DMS79 treated with DMSO at 0.1 percent for 48 hours (cell line): ENCODE measurements at regions not wholly inside any gene's neighbourhood (a gene's known extent, or its start where the extent isn't known, plus 50 kb on each side); places are given as distances from the start of the nearest gene placed in this dataset.
A peak's percentile ranks its signal among the peaks of the same experiment; 100 is the strongest.

Source experiments
- DNase-seq: peaks from one replicate; lab custom pipeline; 2025; lab: John Stamatoyannopoulos, UW

DNA sequence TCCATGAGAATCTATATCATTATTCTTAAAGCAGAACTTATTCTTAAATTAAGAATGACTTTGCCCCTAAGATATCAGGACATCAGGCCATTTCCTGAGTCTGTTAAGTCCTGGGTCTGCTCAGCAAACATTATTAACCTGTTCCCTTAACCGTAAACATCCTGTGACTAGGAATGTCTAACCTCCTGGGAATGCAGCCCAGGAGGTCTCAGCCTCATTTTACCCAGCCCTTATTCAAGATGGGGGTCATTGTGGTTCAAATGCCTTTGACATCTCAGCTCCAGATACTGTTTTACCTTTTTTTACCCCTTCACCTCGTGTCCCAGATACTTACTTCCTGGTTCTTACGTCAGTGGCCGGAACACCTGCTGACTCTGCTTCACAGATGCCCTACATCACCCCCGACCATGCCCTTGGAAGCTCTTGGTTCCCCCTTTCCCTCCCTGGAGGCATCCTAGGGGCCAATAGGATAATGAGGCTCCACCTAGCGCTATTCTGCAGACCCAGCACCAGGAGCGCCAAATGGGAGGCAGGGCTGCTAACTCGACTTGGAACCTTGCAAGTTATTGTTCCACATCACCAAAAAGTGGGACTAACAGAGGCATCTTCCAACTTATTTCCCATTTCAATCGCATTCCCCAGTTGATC lies 182.5 kb downstream of the MED10 start:
- no peak for DNase-seq

DNA sequence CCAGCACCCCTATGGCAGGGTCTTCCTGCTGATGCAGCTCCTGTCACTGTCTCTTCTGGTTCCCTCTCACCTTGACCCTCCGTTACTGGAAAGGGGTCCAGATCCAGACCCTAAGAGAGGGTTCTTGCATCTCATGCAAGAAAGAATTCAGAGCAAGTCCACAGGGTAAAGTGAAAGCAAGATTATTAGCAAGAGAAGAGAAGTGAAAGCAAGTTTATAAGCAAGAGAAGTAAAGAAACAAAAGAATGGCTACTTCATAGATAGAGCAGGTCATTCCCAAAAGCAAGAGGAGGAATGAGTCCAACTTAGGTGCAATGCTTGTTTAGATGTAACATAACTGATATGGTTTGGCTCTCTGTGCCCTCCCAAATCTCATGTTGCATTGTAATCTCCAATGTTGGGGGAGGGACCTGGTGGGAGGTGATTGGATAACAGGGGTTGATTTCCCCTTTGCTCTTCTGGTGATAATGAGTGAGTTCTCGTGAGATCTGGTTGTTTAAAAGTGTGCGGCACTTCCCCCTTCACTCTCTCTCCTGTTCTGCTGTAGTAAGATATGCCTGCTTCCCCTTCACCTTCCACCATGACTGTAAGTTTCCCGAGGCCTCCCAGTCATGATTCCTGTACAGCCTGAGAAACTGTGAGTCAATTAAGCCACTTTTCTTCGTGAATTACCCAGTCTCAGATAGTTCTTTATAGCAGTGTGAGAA lies 183.3 kb downstream of the MED10 start:
- DNase-seq, result no peak

DNA sequence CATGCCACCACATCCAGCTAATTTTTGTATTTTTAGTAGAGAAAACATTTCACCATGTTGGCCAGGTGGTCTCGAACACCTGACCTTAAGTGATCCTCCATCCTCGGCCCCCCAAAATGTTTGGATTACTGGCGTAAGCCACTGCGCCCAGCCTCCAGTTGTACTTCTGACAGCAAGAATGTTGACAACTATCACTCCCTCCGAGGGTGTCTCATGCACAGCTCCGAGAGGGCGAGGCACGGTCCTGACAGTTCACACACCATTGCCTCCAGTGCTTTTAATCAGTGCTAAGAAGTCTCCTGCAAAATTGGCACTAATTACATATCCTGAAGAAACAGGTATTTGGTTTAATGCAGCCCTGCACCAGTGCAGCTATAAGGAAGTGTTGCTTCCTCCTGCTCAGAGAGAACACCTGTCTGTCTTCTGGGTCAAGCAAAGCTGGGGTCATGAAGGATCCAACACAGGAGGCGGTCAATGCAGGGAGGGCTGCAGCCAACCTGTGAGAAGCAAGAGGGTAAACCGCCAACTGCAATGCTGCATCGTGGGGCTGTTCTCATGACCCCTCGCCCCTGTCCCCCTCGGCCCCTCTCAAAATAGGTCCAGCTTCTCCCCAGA lies 184.0 kb downstream of the MED10 start:
- no peak for DNase-seq

DNA sequence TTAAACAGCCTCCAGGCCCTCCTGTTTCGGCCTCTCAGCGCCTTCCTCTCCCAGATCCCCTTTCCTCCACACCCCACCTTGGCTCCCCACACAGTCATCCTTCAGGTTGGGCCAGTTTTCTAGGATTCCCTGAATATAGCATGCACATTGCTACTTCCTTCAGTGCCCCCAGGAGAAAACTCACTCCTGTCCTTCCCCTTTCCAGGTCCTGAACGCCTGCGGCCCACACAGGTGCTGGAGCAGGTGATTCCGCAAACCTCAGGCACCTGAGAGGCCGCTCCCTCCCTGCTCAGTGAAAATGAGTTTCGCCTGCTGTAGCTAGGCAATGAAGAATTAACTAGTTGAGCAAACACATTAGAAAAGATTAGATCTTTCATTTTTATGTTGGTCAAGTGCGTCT lies 185.0 kb downstream of the MED10 start:
- DNase-seq, result peak; percentile 13

DNA sequence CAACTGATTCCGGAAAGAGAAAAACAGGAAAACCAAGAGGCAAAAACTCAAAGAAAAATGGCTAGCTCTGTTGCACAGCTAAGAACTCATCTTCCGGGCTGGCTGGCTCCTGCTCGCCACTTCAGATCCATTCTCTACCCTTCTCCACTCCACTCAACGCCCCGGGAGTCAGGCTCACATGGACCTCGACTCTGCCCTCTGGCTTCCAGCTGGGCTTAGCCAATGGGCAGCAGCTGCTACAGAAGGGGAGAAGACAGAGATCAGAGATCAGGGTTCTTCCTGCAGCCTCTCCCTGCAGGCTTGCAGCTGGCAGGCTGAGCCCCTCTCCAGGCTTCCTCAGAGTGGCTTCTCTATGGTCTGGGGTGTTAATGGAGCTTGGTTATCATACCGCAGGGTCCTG lies 187.5 kb downstream of the MED10 start:
- no peak for DNase-seq

DNA sequence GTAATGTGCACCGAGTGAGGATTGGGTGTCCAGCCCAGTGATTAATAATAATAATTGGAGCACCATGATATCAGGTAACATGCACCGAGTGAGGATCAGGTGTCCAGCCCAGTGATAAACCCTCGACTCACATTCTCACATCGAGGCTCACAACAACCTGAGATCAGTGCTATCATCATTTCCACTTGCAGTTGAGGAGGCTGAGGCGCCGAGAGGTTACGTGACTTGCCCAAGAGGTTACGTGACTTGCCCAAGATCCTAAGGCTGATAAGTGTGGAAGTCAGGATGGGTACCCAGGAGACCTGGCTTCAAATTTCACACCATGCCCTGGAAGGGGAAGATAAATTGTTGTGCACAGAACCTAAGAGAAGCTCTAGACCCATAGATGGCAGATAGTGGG lies 189.4 kb downstream of the MED10 start:
- no peak for DNase-seq

DNA sequence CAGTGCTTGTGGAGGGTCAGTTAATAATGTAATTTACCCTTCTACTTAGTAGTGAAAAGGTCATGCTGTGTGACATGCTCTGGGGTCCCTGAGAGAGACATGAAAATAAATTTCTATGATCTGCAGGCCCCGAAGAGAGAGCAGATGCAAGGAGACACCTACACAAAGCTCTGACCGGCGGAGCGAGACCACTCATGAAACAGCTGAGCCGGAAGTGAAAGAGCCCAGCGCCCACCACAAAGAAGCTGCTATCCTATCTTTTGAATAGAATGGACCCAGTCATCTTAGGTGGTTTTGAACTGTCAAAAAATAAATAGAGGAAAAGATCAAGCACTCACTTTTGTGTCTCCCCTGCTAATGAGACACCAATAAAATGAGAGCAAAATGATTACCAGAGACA lies 190.0 kb downstream of the MED10 start:
- peak; percentile 27 for DNase-seq

DNA sequence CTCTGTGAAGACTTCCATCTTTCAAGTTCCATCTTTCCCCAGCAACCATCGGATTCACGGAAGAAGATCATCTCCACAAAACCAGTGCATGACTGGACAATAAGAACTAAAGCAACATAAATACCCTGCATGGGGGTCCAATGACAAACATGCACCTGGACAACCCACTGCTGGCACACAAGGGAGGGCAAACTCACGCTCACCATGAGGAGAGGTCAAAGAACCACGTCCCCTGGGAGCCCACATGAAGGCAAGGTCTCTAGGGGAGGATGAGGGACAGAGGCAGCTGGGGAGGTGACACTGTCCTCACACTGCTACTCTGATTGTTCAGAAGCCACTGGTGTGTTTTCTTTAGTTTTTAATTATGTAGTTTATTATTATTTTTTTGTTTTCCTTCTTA lies 190.8 kb downstream of the MED10 start:
- DNase-seq, result no peak

DNA sequence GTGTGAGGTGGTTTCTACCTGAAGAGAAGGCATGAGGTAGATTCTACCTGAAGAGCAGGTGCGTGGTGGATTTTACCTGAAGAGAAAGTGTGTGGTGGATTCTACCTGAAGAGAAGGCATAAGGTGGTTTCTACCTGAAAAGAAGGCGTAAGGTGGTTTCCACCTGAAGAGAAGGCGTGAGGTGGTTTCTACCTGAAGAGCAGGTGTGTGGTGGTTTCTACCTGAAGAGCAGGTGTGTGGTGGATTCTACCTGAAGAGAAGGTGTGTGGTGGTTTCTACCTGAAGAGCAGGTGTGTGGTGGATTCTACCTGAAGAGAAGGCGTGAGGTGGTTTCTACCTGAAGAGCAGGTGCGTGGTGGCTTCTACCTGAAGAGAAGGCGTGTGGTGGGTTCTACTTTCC lies 192.8 kb downstream of the MED10 start:
- no peak for DNase-seq

DNA sequence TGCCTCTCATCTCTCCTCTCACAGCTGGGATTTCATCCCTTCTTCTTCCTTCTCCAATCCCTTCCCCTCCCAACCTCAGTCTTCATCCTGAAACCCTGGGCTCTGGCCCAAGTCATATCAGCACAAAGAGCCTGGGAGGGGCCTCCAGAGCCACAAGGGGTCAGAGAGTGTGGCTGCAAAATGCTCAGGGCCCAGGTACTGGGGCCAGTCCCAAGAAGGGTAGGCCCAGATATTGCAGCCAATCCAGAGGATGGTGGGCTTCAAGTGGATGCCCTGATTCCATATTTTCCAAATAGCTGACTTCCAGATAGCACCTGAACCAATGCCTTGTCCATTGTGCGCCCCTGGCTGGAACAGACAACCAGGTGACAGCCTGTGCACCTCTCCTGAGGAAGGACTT lies 193.9 kb downstream of the MED10 start:
- DNase-seq, result no peak

DNA sequence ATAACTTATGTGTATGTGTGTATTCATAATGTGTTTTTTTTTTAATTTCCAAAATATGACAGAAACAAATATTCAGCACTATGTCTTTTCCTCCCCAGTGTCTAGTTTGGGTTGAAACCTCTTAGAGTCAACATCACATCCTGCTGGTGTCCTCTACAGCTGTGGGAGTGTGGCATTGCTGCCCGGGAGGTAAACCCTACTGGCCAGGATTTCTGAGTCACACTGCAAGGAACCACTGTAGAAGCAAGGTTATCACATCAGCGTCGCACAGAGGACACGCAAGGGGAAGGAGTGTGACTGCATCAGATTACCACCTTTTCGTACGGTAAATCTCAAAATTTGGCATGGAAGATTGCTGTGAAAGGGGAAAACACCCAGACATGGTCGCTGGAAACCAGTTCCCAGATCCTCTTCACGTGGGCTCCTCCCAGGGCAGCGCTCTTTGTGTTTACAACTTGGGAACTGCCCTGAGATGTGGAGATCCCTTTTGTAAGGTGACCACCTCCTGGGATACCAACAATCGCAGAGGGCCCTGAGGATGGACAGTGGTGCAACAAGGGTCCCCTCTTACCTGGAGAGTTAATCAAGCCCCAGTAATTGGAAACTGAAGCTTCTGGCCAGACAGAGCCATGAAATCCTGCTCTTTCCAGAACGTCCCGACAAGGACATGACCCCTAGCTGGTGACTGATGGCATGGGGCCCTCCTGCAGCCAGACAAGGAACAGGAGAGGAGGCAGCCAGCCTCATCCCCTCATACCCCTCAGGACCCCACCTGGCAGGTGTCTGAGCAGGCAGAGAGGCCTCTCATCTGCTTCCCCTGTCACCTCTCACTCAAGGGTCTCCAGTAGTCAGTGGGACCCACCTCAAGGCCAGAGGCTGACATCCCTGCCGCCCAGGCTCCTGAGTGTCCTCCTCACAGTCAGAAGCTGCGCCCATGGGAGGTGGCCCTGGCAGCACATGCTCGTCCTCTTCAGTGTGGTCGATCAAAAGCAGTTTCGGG lies 194.7 kb downstream of the MED10 start:
- no peak for DNase-seq

DNA sequence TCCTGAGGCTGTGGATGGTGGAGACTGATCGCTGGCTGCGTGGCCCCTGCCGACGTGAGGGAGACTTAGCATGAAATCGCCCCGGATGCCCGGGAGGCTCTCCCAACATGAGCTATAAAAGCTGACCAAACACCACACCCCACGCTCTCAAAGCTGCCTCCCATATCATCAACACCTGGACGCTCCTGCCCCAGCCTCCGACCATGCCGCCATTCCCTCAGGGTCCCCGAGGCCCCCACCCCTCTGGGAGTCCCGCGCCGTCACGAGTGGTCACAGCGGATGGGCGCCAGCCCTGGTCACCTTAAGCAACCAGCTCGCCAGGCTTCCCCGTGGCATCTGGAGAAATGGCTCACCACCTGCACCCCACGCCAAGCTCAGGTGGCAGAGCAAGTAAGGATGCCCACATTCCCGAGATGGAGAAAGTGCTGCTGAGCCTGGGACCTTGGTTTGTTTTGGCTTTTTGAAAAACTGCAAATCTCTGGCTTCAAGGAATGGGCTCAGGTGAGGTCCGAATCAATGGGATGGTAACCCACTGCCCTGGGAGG lies 196.0 kb downstream of the MED10 start:
- DNase-seq, result no peak

DNA sequence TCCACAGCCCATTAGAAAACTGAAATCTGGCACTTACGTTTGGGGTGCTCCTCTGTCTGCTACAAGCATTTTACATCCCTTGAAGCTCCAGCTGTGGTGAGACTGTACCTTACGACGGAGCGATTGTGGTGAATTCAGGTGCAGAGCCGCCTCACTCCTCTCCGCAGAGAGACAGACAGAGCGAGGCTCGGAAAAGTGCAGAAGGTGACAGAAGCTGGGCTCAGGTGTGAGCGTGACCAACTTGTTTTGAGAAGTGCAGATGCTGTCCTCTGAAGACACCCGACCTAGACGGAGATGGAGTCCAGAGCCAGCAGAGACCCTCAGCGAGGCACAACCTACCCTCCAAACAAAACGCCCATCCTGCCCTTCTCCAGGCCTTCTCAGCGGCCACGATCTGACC lies 196.5 kb downstream of the MED10 start:
- no peak for DNase-seq

DNA sequence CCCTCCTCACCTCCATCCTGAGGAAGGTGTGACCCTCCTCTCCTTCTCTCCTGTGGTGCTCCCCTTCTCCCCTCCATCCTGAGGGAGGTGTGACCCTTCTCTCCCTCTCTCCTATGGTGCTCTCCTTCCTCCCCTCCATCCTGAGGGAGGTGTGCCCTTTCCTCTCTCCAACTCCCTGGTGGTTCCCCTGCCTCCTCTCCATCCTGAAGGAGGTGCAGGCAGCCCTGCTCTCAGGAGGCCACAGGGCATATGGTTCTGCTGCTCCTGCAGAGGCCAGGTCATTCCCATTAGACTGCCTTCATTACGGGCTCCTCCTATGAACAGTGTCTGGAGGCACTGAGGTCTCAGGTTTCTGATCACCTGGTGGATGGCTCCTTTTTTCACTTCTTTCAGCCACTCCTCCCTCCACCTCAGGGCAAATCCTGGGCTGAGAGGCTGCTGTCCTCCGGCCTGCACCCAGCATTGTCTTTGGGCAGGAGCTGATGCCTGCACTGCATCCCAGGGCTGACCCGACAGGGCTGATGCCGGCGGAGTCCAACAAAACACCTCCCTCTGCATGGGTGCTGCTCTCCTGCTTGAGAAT lies 197.1 kb downstream of the MED10 start:
- no peak for DNase-seq

DNA sequence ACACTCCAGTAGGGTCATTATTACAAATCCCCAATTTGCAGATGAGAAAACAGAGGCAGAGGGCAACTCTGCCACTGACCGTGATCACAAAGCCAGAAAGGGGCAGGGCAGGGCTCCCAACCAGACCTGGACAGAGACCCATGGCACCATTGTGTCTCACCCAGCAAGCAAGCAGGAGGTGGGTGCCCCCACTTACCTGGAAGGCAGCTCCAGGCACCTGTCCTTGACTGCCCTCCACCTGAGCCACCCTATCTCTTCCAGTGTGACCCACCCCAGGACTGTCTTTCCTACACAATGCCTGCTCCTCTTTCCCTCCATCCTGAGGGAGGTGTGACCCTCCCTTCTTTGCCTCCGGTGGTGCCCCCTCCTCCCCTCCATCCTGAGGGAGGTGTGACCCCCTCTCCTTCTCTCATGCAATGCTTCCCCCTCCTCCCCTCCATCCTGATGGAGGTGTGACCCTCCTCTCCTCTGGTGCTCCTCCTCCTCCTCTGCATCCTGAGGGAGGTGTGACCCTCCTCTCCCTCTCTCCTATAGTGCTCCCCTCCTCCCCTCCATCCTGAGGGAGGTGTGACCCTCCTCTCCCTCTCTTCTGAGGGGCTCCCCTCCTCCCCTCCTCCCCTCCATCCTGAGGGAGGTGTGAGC lies 198.0 kb downstream of the MED10 start:
- DNase-seq, result no peak

DNA sequence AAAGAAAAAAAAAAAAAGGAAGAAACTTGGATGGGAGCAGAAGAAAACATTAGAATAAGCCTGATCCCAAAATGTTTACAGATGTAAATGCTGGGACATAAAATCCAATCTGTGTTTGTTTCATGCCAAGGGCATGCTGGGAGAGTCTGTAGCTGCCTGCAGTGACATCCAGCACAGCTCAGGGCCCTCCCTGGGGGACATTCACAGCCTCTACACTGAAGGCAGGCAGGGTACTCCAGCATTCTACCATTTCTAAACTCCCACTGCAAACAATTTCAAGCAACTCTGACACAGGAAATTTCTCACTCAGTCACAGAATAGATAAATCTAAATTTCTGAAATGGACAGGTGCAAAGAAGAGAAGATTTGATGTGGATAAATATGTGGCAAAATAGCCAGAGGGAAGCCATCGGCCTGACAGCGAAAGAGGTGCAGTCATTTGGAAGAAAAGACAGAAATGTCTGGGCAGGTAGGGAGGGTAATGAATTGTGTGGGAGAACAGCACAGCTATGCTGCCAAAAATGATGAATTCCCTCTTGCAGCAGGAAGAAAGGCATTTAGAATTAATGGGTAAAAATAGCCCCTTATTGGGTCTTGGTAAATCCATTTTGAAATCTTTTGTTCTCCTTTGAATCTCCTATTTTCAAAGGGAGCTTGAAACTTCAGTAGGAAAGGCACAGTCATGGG lies 199.4 kb downstream of the MED10 start:
- no peak for DNase-seq

DNA sequence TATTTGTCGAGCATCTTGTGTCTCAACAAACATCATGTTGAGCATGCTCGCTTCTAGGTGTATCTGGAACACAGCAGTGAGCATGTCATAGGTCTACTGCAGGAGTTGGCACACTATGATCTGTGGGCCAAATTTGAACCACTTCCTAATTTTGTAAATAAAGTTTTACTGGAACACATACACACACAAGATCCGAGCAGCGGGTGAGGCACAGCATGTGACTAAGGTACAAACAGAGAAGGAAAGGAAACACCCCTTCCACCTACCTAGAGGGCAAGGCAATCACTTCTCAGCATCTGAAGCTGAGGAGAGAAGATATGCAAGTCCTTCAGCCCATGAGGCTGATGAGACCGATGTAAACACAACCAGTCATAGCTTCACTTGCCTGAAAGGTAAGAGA lies 200.4 kb downstream of the MED10 start:
- DNase-seq, result no peak

DNA sequence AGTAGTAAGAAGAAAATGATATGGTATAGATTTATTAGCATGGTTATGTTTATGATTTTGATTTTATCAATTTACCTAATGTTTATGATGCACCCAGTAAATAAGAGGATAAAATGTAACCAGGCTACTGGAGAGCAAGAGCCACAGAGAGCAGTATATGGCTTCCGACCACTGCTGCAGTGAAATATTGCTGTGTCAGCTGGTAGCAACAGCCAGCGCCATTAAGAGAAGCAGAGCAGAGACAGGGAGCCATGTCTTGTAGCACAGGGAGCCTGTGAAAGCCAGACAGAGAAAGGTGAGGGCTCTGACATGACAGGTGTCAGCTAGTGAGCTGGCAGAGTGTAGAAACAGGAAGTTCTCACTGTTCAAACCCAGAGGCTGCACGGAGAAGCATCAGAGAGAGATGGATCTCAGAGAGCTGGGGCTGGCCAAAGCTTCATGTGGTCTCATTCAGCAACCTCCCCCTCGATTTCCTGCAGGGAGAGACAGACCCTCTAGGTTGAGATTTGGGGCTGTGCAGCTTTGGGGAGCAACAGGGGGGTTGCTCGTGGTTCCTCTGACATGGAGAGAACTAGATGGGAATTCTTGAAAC lies 202.1 kb downstream of the MED10 start:
- no peak for DNase-seq

DNA sequence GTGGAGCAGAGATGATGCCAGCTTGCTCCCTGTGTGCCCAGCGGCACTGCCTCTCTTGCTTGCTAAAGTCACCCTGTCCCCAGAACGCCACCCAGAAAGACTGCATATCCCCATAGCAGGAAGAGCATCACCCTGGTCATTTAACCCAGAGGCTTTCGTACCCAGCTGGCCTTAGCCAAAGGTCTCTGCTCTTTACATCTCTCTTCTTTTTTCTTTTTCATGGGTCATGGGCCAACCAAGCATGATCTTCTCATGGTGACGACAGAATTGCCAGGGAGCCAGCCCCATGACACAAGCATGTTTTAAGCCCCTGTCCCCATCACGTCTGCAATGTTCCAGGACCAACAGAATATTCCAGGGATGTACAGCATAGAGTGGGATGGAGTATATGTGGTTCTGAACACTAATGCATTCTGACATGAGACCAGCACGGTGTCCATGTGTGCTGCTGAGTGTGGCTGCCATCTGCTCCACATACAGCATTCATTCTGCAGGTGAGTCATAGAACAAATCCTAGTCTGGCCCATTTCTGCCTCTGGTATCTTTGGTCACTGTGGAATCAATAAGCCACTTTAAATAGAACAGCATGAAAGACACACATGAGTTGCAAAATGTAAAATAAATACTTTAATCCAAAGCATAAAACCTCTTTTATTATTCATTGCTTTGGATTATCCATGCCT lies 203.0 kb downstream of the MED10 start:
- no peak for DNase-seq

DNA sequence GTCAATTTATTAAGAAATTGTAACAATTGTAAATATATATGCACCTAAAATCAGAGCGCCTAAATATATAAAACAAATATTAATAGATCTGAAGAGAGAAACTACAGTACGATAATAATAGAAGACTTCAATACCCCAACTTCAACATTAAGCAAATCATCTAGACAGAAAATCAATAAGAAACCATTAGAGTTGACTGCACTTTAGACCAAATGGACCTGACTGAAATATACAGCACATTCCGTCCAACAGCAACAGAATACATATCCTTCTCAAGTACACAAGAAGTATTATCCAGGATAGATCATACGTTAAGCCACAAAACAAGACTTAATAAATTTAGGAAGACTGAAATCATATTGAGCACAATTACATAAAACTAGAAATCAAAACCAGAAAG lies 208.7 kb downstream of the MED10 start:
- DNase-seq, result no peak
